Endodermal cell (in vitro differentiated cells): ENCODE measurements at regions not wholly inside any gene's neighbourhood (a gene's known extent, or its start where the extent isn't known, plus 50 kb on each side); places are given as distances from the start of the nearest gene placed in this dataset.

ENCODE experiments used
- DNase-seq: peaks from one replicate; pipeline ENCODE4 v3.0.0-alpha.2; 2017
- H3K27ac ChIP-seq: 2 replicates; pipeline ENCODE4 v1.5.1; 2013; ENCODE audit warnings: mild to moderate bottlenecking, low read depth, low read length, moderate library complexity
- H3K27me3 ChIP-seq: 2 replicates; pipeline ENCODE4 v1.6.1; 2013; ENCODE audit warnings: mild to moderate bottlenecking, low read length, moderate library complexity; ENCODE audit not compliant: insufficient read depth, control insufficient read depth, poor library complexity, severe bottlenecking
- H3K36me3 ChIP-seq: 2 replicates; pipeline ENCODE4 v1.7.0; 2013; ENCODE audit warnings: mild to moderate bottlenecking, low read length, moderate library complexity; ENCODE audit not compliant: control insufficient read depth, insufficient read depth
- H3K4me1 ChIP-seq: one replicate; pipeline ENCODE4 v1.7.0; 2013; ENCODE audit warnings: low read length; ENCODE audit not compliant: control insufficient read depth, insufficient read depth
- H3K4me3 ChIP-seq: 2 replicates; pipeline ENCODE4 v1.5.1; 2013; ENCODE audit warnings: mild to moderate bottlenecking, low read length, moderate library complexity
- H3K9ac ChIP-seq: 2 replicates; pipeline ENCODE4 v1.6.1; 2013; ENCODE audit warnings: mild to moderate bottlenecking, low read length, moderate library complexity; ENCODE audit not compliant: poor library complexity, severe bottlenecking; ENCODE audit errors: extremely low read depth
- H3K9me3 ChIP-seq: 2 replicates; pipeline ENCODE4 v1.6.1; 2013; ENCODE audit warnings: mild to moderate bottlenecking, low read length, moderate library complexity; ENCODE audit not compliant: control insufficient read depth
- H3K27ac Mint-ChIP-seq: 2 replicates; pipeline ENCODE4 v1.8.0; 2020; ENCODE audit warnings: mixed read lengths
- H3K27me3 Mint-ChIP-seq: 2 replicates; pipeline ENCODE4 v1.8.0; 2021; ENCODE audit warnings: mild to moderate bottlenecking, mixed read lengths; ENCODE audit not compliant: insufficient read depth
- H3K36me3 Mint-ChIP-seq: 2 replicates; pipeline ENCODE4 v1.8.0; 2020; ENCODE audit warnings: low read depth, mixed read lengths
- H3K4me1 Mint-ChIP-seq: 2 replicates; pipeline ENCODE4 v1.8.0; 2020; ENCODE audit warnings: mixed read lengths
- H3K4me3 Mint-ChIP-seq: 2 replicates; pipeline ENCODE4 v1.8.0; 2020; ENCODE audit warnings: mild to moderate bottlenecking, moderate library complexity, mixed read lengths
- H3K9me3 Mint-ChIP-seq: 2 replicates; pipeline ENCODE4 v1.8.0; 2020; ENCODE audit warnings: mild to moderate bottlenecking, mixed read lengths
- WGBS, 2 experiments: methylation state at CpG; one replicate each; pipeline versions ENCODE4 v1.1.5 to v1.1.7; 2013; ENCODE audit warnings: missing lambda C conversion rate in 2 of 2, mixed read lengths in 1 of 2; ENCODE audit not compliant: insufficient coverage in 1 of 2, insufficient read length in 1 of 2; 5-methylcytosine and 5-hydroxymethylcytosine counted together
- TF ChIP-seq, protein P1 (sequence below): fragments of 200-600 bp; sonication (generic); conservative IDR thresholded peaks from 2 replicates; pipeline ENCODE4 v1.5.0; 2021; ENCODE audit warnings: antibody characterized with exemption, mild to moderate bottlenecking

DNA sequence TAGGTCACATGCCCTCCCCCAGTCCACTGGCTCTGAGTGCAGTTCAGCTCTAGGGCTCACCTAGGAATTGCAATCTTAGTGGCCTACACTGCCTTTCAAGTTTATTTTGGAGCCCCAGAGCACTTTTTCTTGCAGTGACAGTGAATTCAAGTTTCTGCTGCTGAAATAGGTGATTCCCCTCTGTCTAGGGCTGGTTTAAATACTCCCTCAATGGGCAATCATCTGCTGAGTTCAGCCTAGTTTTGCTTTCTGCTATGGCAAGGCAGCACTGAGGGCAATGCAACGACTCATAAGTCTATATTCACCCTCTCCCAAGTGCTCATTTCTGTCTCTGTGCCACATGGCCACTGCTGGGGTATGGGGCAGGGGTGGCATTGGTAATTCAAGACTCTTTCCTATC is 472.6 kb upstream of the RGS18 start:
- H3K27ac ChIP-seq = no peak overlapping the region
- Mint-ChIP-seq H3K27me3 (peaks cover 1% of the 10 kb centered on the region), H3K36me3 (peaks cover 8% of the 10 kb centered on the region), H3K9me3 (peaks cover 16% of the 10 kb centered on the region), H3K4me1 (peaks cover 37% of the 10 kb centered on the region), H3K4me3 (no peak overlapping the region), H3K27ac (no peak overlapping the region)
- no peak overlapping the region for H3K9ac ChIP-seq
- peaks cover 17% of the 10 kb centered on the region for H3K4me1 ChIP-seq
- H3K4me3 ChIP-seq = no peak overlapping the region
- peaks cover 15% of the 10 kb centered on the region for H3K9me3 ChIP-seq
- peaks cover 3% of the 10 kb centered on the region for H3K36me3 ChIP-seq
- no peaks in the 10 kb centered on the region for H3K27me3 ChIP-seq
- TF ChIP-seq, protein P1, sequence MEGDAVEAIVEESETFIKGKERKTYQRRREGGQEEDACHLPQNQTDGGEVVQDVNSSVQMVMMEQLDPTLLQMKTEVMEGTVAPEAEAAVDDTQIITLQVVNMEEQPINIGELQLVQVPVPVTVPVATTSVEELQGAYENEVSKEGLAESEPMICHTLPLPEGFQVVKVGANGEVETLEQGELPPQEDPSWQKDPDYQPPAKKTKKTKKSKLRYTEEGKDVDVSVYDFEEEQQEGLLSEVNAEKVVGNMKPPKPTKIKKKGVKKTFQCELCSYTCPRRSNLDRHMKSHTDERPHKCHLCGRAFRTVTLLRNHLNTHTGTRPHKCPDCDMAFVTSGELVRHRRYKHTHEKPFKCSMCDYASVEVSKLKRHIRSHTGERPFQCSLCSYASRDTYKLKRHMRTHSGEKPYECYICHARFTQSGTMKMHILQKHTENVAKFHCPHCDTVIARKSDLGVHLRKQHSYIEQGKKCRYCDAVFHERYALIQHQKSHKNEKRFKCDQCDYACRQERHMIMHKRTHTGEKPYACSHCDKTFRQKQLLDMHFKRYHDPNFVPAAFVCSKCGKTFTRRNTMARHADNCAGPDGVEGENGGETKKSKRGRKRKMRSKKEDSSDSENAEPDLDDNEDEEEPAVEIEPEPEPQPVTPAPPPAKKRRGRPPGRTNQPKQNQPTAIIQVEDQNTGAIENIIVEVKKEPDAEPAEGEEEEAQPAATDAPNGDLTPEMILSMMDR = no peak
- no peak for DNase-seq
- 71% methylated on average over 1 of the region's 1 CpG; no CpG with 5 or more reads in 1 of the 2 experiments for whole genome bisulfite sequencing, 2 experiments

DNA sequence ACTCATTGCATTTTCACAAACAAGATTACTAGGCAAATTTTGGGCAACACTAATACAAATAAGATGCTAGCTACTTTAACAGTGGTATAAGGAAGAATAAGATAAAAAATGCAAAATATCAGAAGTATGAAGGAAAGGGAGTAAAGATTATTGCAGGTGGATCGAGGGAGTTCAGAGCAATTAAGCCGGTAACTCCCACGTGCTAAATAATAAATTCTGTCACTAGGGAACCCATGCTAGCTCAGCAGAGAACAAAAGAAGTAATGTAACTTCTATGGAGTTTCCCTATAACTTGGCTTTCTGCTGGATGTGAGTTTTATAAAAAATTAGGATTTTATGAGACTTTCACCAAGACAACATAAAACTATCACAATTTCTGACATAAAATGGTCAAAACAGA is 470.5 kb upstream of the RGS18 start:
- Histone ChIP-seq H3K9ac (no peak overlapping the region), H3K4me3 (no peak overlapping the region), H3K9me3 (peaks cover 10% of the 10 kb centered on the region), H3K36me3 (no peaks in the 10 kb centered on the region), H3K4me1 (peaks cover 17% of the 10 kb centered on the region), H3K27me3 (no peaks in the 10 kb centered on the region), H3K27ac (no peak overlapping the region)
- H3K36me3 Mint-ChIP-seq = peaks cover 4% of the 10 kb centered on the region
- DNase-seq = no peak
- peaks cover 1% of the 10 kb centered on the region for H3K27me3 Mint-ChIP-seq
- H3K27ac Mint-ChIP-seq = no peak overlapping the region
- peaks cover 8% of the 10 kb centered on the region for H3K9me3 Mint-ChIP-seq
- no peak overlapping the region for H3K4me3 Mint-ChIP-seq
- TF ChIP-seq, protein P1 = no peak
- peaks cover 36% of the 10 kb centered on the region for H3K4me1 Mint-ChIP-seq
- WGBS, 2 experiments = 65 to 80% methylated on average over 3 of the region's 3 CpGs

DNA sequence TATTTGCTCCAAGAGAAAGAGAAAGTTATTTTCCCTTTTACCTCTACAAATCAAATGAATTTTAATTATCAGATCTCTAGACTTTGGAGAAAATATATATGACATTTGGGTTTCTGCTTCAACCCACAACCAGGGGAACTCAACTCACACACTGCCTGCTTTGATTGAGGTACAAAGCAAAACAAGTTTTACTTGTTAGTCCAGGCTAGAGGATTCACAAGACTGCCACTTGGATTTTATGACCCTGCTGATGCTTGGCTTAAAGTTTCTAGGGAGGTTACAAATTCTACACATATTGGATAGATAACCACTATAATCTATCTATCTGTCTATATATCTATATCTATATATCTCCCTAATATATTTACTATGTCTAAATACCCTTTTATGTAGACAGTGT is 467.3 kb upstream of the RGS18 start:
- H3K4me1 ChIP-seq = peaks cover 3% of the 10 kb centered on the region
- H3K36me3 Mint-ChIP-seq = peaks cover 19% of the 10 kb centered on the region
- H3K27me3 ChIP-seq = no peaks in the 10 kb centered on the region
- no peak for DNase-seq
- H3K27ac Mint-ChIP-seq = no peak overlapping the region
- H3K27me3 Mint-ChIP-seq = no peaks in the 10 kb centered on the region
- TF ChIP-seq, protein P1 = no peak
- H3K9me3 Mint-ChIP-seq = peaks cover 31% of the 10 kb centered on the region
- no peak overlapping the region for H3K4me3 Mint-ChIP-seq
- H3K9ac ChIP-seq = no peak overlapping the region
- no peak overlapping the region for H3K4me3 ChIP-seq
- peaks cover 37% of the 10 kb centered on the region for H3K9me3 ChIP-seq
- peaks cover 8% of the 10 kb centered on the region for H3K36me3 ChIP-seq
- no peak overlapping the region for H3K27ac ChIP-seq
- H3K4me1 Mint-ChIP-seq = peaks cover 10% of the 10 kb centered on the region
